GM10266 (cell line): ENCODE measurements at regions not wholly inside any gene's neighbourhood (a gene's known extent, or its start where the extent isn't known, plus 50 kb on each side); places are given as distances from the start of the nearest gene placed in this dataset.
A peak's percentile ranks its signal among the peaks of the same experiment; 100 is the strongest.
"Not testable (repeated sequence)": the region's sequence is repeated elsewhere in the genome, so short reads cannot be mapped to it uniquely, and the experiment has no call there.

Experiments
- DNase-seq: peaks from one replicate; pipeline ENCODE4 v3.0.0; 2012; ENCODE audit errors: extremely low spot score
- TF ChIP-seq, protein P1 (sequence below): IDR thresholded peaks from 2 replicates; pipeline ENCODE4 v1.5.1; 2012; ENCODE audit warnings: mild to moderate bottlenecking, low read depth; ENCODE audit not compliant: control insufficient read depth, insufficient read depth; ENCODE audit errors: missing control alignments

DNA sequence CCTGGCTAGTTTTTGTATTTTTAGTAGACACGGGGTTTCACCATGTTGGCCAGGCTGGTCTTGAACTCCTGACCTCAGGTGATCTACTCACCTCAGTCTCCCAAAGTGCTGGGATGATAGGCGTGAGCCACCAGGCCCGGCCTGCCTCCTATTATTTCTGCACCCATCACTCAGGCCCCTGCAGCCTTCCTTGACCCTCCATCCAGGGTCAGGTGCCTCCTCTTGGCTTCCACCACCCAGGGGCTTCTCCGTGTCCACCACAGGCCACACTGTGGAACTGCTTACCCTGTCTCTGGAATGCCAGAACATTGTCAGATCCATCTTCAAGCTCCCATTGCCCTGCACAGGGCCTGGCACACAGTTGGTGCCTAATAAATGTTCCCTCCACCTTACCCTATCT is 75.4 kb upstream of the RTL6 start:
- TF ChIP-seq, protein P1, sequence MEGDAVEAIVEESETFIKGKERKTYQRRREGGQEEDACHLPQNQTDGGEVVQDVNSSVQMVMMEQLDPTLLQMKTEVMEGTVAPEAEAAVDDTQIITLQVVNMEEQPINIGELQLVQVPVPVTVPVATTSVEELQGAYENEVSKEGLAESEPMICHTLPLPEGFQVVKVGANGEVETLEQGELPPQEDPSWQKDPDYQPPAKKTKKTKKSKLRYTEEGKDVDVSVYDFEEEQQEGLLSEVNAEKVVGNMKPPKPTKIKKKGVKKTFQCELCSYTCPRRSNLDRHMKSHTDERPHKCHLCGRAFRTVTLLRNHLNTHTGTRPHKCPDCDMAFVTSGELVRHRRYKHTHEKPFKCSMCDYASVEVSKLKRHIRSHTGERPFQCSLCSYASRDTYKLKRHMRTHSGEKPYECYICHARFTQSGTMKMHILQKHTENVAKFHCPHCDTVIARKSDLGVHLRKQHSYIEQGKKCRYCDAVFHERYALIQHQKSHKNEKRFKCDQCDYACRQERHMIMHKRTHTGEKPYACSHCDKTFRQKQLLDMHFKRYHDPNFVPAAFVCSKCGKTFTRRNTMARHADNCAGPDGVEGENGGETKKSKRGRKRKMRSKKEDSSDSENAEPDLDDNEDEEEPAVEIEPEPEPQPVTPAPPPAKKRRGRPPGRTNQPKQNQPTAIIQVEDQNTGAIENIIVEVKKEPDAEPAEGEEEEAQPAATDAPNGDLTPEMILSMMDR: no peak
- DNase-seq: no peak

DNA sequence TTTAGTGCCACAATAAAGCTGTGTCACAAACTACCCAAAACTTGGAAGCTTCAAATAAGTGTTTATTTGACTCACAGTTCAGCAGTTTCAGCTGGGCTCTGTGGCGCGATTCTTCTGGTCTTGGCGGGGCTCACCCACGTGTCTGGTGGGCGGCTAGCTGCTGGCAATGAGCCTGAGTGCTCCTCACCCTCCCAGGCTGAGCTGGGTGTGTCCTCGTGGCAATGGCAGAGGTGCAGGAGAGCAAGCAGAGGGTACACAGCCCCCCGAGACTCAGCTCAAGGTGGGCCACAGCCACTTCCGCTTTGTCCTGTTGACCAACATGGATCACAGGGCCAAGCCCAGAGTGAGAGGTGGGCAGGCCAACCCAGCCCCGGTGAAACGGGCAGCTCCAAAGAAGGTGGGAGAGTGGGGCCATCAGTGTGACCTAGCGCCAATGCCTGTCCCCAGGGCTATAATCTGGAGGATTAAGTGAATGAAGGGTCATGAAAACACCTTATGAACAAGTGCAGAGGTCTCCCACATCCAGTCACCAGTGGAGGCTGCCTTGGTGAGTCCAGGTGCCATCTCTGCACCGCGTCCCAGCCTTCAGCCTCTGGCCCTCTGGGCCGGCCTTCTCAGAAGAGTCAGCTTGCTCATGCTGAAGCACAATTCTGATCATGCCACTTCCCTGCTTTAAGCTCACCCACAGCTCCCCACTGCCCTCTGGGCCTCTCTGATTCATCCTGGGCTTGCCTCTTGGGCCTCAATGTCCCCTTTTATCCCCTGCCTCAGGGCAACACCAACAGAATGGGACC is 74.6 kb upstream of the RTL6 start:
- DNase-seq: no peak

DNA sequence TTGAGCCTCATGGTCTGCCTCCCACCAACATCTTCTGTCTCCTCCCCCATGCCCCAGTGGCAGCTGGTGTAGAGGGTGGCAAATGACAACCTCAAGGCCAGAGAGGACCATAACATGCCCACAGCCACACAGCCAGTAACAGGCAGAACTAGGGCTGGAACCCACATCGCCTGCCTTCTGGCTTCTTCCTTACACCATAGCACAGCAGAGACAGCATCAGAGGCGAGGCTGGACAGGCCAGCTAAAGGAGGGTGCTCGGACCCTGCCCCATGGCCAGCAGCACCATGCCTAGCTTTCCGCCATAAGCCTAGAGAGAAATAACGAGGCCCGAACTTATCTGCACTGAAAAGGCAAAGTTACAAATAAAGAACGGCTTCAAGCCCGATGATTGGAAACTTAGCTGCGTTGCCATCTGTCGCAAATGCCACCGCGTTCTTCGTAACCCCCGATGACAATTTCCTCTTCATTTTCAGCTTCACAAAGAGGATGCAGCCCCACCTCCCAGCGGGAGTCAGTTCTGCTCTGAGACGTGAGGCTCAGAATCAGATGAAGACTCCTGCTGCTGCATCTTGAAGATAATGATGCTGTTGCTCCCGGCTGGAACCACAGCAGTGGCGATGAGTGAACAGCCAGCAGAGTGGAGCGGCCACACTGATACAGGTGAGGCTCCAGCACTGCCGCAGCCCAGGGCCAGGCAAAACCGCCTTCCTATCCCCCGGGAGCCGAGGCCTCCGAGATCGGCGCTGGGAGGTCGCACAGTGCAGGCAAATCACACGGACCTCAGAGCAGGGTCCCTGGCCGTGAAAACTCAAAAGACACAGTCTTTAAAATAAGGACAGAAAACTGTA is 73.8 kb upstream of the RTL6 start:
- TF ChIP-seq, protein P1: no peak
- no peak for DNase-seq

More for the DNA sequence above, 74.6 kb upstream of the RTL6 start:
- TF ChIP-seq, protein P1: no peak

DNA sequence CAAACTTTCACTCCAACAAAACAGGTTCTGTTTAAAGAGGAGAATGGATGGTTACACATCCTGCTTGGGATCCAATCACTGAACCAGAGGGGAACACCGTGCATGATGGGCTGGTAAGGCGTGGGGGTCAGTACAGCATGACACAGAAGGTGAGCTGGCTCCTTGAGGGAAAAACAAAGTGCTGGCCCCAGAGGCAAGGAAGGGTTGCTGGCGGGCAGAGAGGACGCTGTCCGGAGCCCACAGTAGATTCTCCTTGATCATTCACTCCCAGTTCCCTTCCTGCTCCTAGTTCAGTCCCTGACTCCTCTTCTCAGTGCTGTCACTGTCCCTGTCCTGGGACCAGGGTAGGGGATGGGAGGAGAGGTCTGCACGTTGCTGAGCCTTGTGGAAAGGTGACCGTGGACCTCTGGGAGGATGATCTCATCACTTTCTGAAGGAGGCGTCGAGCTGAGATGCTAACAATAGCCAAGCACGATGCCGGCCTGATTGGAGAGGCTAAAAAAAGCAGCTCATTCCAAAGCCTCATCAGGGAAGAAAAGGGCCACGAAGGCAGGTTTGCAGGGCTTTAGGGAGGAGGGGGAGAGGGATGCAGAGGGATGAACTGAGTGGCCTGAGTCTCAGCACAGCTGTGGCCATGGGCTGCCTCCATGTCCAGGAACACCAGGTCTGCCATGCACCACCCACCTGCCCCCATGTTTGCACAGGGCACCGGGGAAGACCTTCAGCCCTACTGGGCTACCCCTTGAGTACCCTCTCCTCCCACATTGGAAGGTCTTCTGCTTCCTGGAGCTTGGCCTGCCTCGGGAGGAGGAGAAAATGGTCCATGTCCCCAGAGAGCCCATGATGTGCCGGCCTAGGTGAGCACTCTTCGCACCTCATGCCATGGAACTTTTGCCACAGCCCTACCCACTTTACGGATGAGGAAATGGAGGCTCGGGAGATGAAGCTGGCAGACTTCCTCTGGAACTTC is 72.7 kb upstream of the RTL6 start:
- TF ChIP-seq, protein P1: no peak

DNA sequence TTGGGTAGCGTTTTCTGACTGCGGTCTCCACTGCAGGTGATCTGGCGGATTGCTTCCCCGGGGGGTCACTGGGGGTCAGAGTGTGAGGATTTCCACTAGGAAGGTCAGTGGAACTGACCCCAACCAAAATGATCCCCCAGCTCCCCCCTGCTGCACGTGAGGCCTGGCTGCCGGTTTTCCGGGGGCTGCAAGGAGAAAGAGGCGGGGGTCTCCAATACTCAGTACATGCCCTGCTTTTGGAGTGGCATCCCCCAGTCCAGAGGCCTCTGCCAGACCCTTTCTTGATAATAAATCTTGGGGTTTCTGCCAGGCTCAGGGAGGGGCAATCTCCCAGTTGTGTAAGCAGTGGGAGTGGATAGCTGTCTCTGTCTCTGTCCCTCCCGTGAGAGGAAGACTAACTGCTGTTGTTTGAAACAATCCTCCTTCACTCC is 71.5 kb upstream of the RTL6 start:
- TF ChIP-seq, protein P1: no peak

More for the DNA sequence above, 72.7 kb upstream of the RTL6 start:
- no peak for DNase-seq

DNA sequence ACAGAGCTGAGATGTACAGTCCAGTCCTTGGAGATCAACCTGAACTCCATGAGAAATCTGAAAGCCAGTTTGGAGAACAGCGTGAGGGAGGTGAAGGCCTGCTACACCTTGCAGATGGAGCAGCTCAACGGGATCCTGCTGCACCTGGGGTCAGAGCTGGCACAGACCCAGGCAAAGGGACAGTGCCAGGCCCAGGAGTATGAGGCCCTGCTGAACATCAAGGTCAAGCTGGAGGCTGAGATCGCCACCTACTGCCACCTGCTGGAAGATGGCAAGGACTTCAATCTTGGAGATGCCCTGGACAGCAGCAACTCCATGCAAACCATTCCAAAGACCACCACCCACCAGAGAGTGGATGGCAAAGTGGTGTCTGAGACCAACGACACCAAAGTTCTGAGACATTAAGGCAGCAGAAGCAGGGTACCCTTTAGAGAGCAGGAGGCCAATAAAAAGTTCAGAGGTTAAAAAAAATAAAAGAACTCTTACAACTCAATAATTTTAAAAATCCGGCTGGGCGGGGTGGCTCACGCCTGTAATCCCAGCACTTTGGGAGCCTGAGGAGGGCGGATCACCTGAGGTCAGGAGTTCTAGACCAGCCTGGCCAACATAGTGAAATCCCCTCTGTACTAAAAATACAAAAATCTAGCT is 69.9 kb upstream of the RTL6 start:
- no peak for DNase-seq
- TF ChIP-seq, protein P1: peak; percentile 66

More for the DNA sequence above, 71.5 kb upstream of the RTL6 start:
- DNase-seq: no peak

DNA sequence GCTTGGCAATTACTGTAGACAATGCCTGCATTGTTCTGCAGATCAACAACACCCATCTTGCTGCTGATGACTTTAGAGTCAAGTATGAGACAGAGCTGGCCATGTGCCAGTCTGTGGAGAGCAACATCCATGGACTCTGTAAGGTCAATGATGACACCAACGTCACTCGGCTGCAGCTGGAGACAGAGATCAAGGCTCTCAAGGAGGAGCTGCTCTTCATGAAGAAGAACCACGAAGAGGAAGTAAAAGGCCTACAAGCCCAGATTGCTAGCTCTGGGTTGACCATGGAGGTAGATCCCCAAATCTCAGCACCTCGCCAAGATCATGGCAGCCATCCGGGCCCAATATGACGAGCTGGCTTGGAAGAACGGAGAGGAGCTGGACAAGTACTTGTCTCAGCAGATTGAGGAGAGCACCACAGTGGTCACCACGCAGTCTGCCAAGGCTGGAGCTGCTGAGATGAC is 69.4 kb upstream of the RTL6 start:
- not testable (repeated sequence) for DNase-seq
